Chondrocyte (in vitro differentiated cells): ENCODE measurements at regions not wholly inside any gene's neighbourhood (a gene's known extent, or its start where the extent isn't known, plus 50 kb on each side); places are given as distances from the start of the nearest gene placed in this dataset.

Experiments
- DNase-seq: peaks from one replicate; pipeline ENCODE4 v3.0.0; 2021; ENCODE audit warnings: mixed read lengths, low spot score
- H3K27ac Mint-ChIP-seq: one replicate; pipeline ENCODE4 v1.8.0; 2021; ENCODE audit warnings: mild to moderate bottlenecking, moderate library complexity, mixed read lengths; ENCODE audit not compliant: unreplicated experiment
- H3K27me3 Mint-ChIP-seq: 2 replicates; pipeline ENCODE4 v1.8.0; 2021; ENCODE audit warnings: low read depth, mixed read lengths
- H3K36me3 Mint-ChIP-seq: 2 replicates; pipeline ENCODE4 v1.8.0; 2021; ENCODE audit warnings: low read depth, mixed read lengths
- H3K4me1 Mint-ChIP-seq: 2 replicates; pipeline ENCODE4 v1.8.0; 2021; ENCODE audit warnings: low read depth, mild to moderate bottlenecking, mixed read lengths
- H3K4me3 Mint-ChIP-seq: one replicate; pipeline ENCODE4 v1.8.0; 2021; ENCODE audit warnings: mild to moderate bottlenecking, moderate library complexity, mixed read lengths; ENCODE audit not compliant: unreplicated experiment
- H3K9me3 Mint-ChIP-seq: 2 replicates; pipeline ENCODE4 v1.8.0; 2021; ENCODE audit warnings: low read depth, mixed read lengths
- TF ChIP-seq, protein P1 (sequence below): fragments of 200-600 bp; sonication (generic); IDR thresholded peaks from 2 replicates; pipeline ENCODE4 v1.5.0; 2021; ENCODE audit warnings: antibody characterized with exemption, mild to moderate bottlenecking, moderate library complexity

DNA sequence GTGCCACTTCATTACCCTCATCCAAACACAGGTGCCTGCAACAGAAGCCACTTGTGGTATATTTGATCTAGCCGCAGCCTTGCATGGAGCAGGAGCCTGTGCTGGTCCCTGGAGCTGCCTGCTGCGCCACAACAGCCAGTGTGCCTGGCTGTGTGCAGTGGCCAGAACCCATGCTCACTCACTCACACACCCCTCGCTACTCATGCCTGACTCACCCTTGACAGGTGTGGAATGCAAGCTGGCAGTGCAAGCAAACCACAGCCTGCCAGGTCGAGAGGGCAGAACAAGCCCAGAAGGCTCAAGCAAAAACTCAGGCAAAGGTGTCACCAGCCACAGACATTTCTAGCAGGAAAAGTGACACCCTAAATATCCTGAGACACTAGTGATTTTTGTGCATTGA, 1510.9 kb downstream of the KCNT2 start:
- peaks cover 5% of the 10 kb centered on the region for H3K27me3 Mint-ChIP-seq
- H3K4me3 Mint-ChIP-seq = no peak overlapping the region
- H3K36me3 Mint-ChIP-seq = no peaks in the 10 kb centered on the region
- H3K9me3 Mint-ChIP-seq = no peaks in the 10 kb centered on the region
- H3K4me1 Mint-ChIP-seq = no peaks in the 10 kb centered on the region
- H3K27ac Mint-ChIP-seq = no peak overlapping the region
- no peak for DNase-seq
- TF ChIP-seq, protein P1, sequence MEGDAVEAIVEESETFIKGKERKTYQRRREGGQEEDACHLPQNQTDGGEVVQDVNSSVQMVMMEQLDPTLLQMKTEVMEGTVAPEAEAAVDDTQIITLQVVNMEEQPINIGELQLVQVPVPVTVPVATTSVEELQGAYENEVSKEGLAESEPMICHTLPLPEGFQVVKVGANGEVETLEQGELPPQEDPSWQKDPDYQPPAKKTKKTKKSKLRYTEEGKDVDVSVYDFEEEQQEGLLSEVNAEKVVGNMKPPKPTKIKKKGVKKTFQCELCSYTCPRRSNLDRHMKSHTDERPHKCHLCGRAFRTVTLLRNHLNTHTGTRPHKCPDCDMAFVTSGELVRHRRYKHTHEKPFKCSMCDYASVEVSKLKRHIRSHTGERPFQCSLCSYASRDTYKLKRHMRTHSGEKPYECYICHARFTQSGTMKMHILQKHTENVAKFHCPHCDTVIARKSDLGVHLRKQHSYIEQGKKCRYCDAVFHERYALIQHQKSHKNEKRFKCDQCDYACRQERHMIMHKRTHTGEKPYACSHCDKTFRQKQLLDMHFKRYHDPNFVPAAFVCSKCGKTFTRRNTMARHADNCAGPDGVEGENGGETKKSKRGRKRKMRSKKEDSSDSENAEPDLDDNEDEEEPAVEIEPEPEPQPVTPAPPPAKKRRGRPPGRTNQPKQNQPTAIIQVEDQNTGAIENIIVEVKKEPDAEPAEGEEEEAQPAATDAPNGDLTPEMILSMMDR = no peak

DNA sequence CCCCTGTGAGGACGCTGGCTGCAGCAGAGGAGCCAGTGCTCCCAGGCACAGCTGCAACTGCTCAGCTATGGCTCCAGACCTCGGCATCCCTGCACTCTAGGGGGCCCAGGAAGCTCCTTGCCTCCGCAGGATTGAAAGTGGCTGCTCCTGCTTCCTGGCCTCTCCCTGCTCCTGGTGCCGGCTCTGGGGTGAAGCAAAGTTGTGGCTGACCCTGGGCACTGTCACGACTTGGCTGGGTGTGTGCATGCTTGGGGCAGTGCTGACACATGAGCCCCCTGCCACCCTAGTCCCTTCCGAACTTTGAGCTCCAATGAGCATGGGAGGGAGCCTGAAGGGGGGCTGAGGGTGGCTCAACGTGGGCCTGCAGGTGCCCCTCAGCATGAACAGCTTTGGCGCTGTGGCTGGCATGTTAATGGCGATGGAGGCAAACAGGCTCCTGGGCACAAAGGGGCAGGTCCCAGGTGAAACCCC, 1512.2 kb downstream of the KCNT2 start:
- H3K4me1 Mint-ChIP-seq = no peaks in the 10 kb centered on the region
- H3K36me3 Mint-ChIP-seq = no peaks in the 10 kb centered on the region
- peaks cover 13% of the 10 kb centered on the region for H3K27me3 Mint-ChIP-seq
- H3K4me3 Mint-ChIP-seq = no peak overlapping the region
- DNase-seq = peak; percentile 68
- TF ChIP-seq, protein P1 = no peak
- no peak overlapping the region for H3K27ac Mint-ChIP-seq
- no peaks in the 10 kb centered on the region for H3K9me3 Mint-ChIP-seq

DNA sequence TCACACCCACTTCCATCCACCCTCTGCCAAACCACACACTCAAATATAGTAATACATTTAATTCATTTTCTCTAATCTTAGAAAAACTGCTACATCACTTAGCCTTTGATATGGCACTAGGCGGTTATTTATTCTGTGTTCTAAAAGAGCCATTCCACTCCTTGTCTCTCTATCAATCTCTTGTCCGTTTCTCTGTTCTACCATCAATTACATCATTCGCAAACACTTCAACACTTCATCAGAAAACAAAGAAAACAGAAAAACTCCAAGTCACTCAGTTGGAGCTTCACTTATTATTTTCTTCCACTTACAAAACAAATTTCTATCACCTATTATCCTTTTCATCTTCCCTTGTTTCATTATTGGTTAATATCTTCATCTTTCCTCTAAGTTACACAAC, 1523.0 kb downstream of the KCNT2 start:
- peaks cover 10% of the 10 kb centered on the region for H3K27me3 Mint-ChIP-seq
- no peaks in the 10 kb centered on the region for H3K9me3 Mint-ChIP-seq

DNA sequence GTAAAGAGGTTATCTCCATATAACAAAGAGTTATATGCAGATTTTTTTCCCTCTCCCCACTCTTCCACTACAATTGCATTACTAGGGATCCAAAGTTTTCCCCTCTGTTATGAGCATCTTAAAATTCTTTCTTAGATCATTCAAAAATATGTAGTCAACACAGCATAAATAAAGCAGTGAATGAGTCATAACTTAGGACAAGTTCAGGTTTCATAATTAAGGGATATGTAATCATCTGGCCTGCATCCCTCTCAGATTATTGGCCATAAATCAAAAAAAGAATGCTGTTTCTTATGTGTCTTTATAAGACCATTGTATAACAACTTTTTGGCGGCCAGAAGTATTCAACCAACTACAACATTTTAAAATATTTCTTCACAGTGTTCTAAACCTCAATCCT, 1526.1 kb downstream of the KCNT2 start:
- DNase-seq = no peak

More for the DNA sequence above, 1523.0 kb downstream of the KCNT2 start:
- DNase-seq = no peak
- TF ChIP-seq, protein P1 = no peak
- H3K36me3 Mint-ChIP-seq = no peaks in the 10 kb centered on the region
- no peak overlapping the region for H3K4me3 Mint-ChIP-seq
- H3K4me1 Mint-ChIP-seq = no peaks in the 10 kb centered on the region
- no peak overlapping the region for H3K27ac Mint-ChIP-seq

DNA sequence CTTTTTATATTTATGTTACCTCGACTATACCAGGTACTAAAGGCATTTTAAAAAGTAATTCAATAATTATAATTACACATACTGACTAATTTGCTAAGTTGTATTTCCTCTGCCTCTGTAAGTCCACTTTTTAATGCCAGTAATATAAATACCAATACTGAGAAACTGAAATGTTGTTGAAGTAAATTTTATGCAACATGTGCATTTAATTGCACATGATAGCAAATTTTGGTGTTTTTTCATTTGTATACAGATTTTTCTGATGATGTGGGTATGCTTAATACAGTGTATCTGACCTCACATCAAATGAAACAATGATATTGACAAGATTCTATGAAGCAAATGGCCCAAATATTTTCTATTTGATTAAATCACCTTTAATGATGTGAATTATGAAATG, 1531.6 kb downstream of the KCNT2 start:
- Mint-ChIP-seq H3K36me3 (no peaks in the 10 kb centered on the region), H3K4me3 (no peak overlapping the region), H3K4me1 (no peaks in the 10 kb centered on the region), H3K27ac (no peak overlapping the region), H3K9me3 (no peaks in the 10 kb centered on the region), H3K27me3 (peaks cover 2% of the 10 kb centered on the region)
- TF ChIP-seq, protein P1 = no peak
- no peak for DNase-seq

More for the DNA sequence above, 1526.1 kb downstream of the KCNT2 start:
- H3K9me3 Mint-ChIP-seq = no peaks in the 10 kb centered on the region
- no peaks in the 10 kb centered on the region for H3K4me1 Mint-ChIP-seq
- TF ChIP-seq, protein P1 = no peak
- H3K36me3 Mint-ChIP-seq = no peaks in the 10 kb centered on the region
- no peak overlapping the region for H3K27ac Mint-ChIP-seq
- H3K4me3 Mint-ChIP-seq = no peak overlapping the region
- peaks cover 3% of the 10 kb centered on the region for H3K27me3 Mint-ChIP-seq
